ENCODE measurements at regions not wholly inside any gene's neighbourhood (a gene's known extent, or its start where the extent isn't known, plus 50 kb on each side); places are given as distances from the start of the nearest gene placed in this dataset.

- TF ChIP-seq CBX8 (IDR thresholded peaks at IDR 0.05; ENCODE audit: borderline replicate concordance, extremely low read depth, low read depth, low read length, poor library complexity, severe bottlenecking) (no peak), SPI1 (IDR thresholded peaks at IDR 0.05; ENCODE audit: borderline replicate concordance, low read depth, low read length) (no peak), TBP (optimal IDR thresholded peaks at IDR 0.05; ENCODE audit: low read depth, low read length) (no peak), RNF2 (IDR thresholded peaks at IDR 0.05) (no peak), EP300 (IDR thresholded peaks at IDR 0.05; ENCODE audit: low read length) (no peak), PHTF2 (CRISPR knock-in tag; IDR thresholded peaks at IDR 0.05) (no peak), PTRF (tag; IDR thresholded peaks at IDR 0.05) (no peak), SP1 (CRISPR knock-in tag; IDR thresholded peaks at IDR 0.05) (no peak), TAF9B (IDR thresholded peaks at IDR 0.05; ENCODE audit: partially characterized antibody) (no peak), ZNF347 (CRISPR knock-in tag; IDR thresholded peaks at IDR 0.05; ENCODE audit: low read depth) (no peak)
- TF ChIP-seq, protein P1, sequence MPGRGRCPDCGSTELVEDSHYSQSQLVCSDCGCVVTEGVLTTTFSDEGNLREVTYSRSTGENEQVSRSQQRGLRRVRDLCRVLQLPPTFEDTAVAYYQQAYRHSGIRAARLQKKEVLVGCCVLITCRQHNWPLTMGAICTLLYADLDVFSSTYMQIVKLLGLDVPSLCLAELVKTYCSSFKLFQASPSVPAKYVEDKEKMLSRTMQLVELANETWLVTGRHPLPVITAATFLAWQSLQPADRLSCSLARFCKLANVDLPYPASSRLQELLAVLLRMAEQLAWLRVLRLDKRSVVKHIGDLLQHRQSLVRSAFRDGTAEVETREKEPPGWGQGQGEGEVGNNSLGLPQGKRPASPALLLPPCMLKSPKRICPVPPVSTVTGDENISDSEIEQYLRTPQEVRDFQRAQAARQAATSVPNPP (IDR thresholded peaks at IDR 0.05; ENCODE audit: borderline replicate concordance, insufficient read depth, insufficient read length) = no peak
- TF ChIP-seq, protein P2, sequence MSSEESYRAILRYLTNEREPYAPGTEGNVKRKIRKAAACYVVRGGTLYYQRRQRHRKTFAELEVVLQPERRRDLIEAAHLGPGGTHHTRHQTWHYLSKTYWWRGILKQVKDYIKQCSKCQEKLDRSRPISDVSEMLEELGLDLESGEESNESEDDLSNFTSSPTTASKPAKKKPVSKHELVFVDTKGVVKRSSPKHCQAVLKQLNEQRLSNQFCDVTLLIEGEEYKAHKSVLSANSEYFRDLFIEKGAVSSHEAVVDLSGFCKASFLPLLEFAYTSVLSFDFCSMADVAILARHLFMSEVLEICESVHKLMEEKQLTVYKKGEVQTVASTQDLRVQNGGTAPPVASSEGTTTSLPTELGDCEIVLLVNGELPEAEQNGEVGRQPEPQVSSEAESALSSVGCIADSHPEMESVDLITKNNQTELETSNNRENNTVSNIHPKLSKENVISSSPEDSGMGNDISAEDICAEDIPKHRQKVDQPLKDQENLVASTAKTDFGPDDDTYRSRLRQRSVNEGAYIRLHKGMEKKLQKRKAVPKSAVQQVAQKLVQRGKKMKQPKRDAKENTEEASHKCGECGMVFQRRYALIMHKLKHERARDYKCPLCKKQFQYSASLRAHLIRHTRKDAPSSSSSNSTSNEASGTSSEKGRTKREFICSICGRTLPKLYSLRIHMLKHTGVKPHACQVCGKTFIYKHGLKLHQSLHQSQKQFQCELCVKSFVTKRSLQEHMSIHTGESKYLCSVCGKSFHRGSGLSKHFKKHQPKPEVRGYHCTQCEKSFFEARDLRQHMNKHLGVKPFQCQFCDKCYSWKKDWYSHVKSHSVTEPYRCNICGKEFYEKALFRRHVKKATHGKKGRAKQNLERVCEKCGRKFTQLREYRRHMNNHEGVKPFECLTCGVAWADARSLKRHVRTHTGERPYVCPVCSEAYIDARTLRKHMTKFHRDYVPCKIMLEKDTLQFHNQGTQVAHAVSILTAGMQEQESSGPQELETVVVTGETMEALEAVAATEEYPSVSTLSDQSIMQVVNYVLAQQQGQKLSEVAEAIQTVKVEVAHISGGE (CRISPR knock-in tag; IDR thresholded peaks at IDR 0.05) = no peak
- TF ChIP-seq, protein P3, sequence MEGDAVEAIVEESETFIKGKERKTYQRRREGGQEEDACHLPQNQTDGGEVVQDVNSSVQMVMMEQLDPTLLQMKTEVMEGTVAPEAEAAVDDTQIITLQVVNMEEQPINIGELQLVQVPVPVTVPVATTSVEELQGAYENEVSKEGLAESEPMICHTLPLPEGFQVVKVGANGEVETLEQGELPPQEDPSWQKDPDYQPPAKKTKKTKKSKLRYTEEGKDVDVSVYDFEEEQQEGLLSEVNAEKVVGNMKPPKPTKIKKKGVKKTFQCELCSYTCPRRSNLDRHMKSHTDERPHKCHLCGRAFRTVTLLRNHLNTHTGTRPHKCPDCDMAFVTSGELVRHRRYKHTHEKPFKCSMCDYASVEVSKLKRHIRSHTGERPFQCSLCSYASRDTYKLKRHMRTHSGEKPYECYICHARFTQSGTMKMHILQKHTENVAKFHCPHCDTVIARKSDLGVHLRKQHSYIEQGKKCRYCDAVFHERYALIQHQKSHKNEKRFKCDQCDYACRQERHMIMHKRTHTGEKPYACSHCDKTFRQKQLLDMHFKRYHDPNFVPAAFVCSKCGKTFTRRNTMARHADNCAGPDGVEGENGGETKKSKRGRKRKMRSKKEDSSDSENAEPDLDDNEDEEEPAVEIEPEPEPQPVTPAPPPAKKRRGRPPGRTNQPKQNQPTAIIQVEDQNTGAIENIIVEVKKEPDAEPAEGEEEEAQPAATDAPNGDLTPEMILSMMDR (IDR thresholded peaks at IDR 0.05 in 2 of 3, conservative IDR thresholded peaks at IDR 0.05 in 1 of 3; ENCODE audit: insufficient read depth in 2 of 3, low read depth in 1 of 3, low read length in 3 of 3) = no peak
Measured at GRCh38 chr21:29433366-29434059, 134.8 kb downstream of the BACH1 start.
